AG09319 (cell line): ENCODE measurements at regions not wholly inside any gene's neighbourhood (a gene's known extent, or its start where the extent isn't known, plus 50 kb on each side); places are given as distances from the start of the nearest gene placed in this dataset.

Experiments
- DNase-seq: peaks from one replicate; pipeline ENCODE4 v3.0.0-alpha.2; 2010; ENCODE audit warnings: low read depth; ENCODE audit errors: extremely low read depth
- TF ChIP-seq, protein P1 (sequence below): IDR thresholded peaks from 2 replicates; pipeline ENCODE4 v1.5.1; 2011; ENCODE audit warnings: low read depth, mild to moderate bottlenecking, inconsistent platforms, low read length, moderate library complexity

GRCh38 chr5:159751459-159751858 lies 164.8 kb upstream of the ADRA1B start:
- DNase-seq = no peak
- TF ChIP-seq, protein P1, sequence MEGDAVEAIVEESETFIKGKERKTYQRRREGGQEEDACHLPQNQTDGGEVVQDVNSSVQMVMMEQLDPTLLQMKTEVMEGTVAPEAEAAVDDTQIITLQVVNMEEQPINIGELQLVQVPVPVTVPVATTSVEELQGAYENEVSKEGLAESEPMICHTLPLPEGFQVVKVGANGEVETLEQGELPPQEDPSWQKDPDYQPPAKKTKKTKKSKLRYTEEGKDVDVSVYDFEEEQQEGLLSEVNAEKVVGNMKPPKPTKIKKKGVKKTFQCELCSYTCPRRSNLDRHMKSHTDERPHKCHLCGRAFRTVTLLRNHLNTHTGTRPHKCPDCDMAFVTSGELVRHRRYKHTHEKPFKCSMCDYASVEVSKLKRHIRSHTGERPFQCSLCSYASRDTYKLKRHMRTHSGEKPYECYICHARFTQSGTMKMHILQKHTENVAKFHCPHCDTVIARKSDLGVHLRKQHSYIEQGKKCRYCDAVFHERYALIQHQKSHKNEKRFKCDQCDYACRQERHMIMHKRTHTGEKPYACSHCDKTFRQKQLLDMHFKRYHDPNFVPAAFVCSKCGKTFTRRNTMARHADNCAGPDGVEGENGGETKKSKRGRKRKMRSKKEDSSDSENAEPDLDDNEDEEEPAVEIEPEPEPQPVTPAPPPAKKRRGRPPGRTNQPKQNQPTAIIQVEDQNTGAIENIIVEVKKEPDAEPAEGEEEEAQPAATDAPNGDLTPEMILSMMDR = no peak

DNA sequence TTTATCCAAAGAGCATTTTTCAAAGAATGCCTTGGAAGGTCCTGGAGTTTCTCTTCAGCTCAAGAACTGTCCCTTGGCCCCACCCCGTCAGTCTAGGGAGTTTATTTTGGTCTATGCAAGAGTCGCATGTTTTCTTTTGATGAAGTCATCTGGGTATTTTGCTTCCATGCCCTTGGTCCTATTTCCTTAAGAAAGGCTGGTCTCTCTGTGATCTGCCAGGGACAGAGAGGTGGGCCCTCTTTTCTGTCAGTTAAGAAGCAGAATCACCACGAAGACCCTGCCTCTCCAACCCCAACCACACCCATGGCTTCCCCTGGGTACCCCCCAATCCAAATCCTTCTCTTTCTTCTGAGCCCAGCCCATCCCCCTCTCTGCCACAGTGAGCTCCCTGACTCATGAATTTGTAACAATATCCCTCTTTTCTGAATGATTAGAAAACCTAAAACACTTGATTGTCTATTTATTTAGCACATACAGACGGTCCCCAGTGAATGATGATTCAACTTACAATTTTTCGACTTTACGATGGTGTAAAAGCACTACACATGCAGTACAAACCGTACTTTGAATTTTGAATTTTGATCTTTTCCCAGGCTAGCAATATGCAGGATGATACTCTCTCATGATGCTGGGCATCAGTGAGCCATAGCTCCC lies 163.5 kb upstream of the ADRA1B start:
- DNase-seq = no peak
- TF ChIP-seq, protein P1 = no peak

DNA sequence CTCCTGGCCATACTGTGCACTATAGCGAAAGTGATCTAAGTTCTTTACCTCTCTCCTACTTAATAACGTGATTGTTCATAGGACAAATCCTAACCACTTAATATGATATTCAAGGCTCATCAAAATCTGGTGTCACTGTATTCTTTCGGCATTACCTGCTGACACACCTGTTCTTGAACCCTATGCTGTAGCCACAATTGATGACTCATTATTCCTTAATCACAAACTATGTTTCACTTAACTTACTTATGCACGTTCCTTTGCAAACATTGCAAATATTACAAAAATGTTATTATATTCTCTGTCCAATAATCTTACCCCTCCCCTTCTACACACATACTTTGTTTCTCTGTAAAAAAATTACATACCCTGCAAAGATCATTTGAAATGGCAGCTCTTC lies 158.1 kb upstream of the ADRA1B start:
- TF ChIP-seq, protein P1 = no peak
- no peak for DNase-seq

DNA sequence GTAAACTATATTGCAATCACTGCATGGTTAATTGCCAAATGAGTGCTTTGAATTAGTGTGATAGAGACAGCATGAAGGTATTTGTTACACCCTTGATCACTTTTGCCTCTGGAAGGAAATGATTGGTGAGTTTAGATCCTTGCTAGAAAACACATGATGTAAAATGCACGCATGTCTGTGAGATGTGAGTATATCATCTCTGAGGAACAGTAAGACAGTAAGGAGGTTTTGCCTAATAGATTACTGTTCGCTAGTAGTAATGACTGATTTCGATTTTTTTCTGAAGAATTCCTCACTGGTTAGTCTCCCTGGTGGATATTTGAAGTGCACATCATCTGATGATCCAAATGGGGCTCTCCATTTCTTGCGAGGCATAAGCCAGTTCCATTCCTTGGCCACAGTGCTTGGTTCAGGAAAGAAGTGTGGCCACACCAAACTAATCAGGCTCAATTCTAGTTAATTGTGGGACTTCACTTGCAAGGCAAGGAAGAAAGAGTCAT lies 156.4 kb upstream of the ADRA1B start:
- TF ChIP-seq, protein P1 = no peak

DNA sequence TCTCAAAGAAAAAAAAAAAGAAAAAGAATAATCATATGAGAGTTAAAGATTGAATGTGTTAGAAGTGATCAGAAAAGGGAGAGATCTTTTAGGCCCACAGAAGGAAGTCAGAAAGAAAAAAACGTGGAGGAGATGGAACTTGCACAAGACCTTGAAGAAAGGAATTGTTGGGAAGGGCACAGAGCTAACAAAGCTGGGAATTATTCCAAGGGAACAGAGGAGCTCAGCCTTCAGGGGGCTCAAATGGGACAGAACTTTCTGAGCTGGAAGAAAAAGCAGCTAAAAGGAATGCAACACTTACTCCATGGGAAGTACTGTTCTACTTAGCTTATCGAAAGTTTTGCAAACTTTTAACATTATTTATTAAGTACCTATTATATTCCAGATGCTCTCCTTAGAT lies 153.4 kb upstream of the ADRA1B start:
- DNase-seq = no peak
- TF ChIP-seq, protein P1 = no peak

More for the DNA sequence above, 156.4 kb upstream of the ADRA1B start:
- DNase-seq = no peak

GRCh38 chr5:159763562-159763961 lies 152.7 kb upstream of the ADRA1B start:
- DNase-seq = no peak
- TF ChIP-seq, protein P1 = no peak

DNA sequence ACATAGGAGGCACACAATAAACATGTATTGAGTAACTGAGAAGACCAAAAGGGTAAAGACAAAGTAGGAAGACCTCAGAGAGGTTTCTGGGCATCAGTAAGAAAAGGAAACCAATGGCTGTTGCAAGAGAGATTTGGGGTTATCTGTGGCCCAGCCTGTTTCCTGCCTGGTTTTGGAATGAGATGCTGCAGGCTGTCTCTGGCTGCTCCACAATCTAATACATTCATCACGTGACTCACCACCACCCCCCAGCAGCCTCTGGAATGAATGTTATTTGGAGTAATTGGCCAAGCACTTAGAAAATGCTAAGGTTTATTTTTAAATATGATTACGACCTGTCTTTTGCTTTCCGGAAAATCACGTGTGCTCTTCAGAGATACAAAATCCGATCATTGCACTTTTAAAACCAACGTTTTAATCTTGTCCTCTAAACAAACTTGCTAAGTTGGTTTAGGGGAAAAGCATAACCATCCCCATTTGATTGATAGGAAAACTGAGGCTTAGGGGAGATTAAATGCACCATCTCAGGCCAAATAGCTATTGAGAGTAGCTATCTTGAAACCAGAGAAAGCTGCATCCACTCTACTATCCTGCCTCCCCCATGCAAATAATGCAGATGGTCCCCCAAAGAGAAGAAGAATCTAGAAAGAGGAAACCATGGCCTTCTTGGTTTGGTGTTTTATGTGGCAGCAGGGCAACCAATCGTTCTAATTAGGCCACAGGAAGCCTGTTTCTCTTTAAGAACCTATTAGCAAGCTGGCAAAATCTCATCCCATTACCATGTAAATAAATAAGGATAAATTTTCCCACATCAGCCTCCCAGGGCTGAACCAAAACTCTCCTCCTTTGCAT lies 151.8 kb upstream of the ADRA1B start:
- TF ChIP-seq, protein P1 = no peak
- peak; percentile 70 for DNase-seq
